GM12864 (cell line): ENCODE measurements at regions not wholly inside any gene's neighbourhood (a gene's known extent, or its start where the extent isn't known, plus 50 kb on each side); places are given as distances from the start of the nearest gene placed in this dataset.

Experiments used
- DNase-seq: peaks from one replicate; pipeline ENCODE4 v3.0.0-alpha.2; 2011; ENCODE audit warnings: low read depth
- H3K4me3 ChIP-seq: 2 replicates; pipeline ENCODE4 v1.5.1; 2011; ENCODE audit warnings: mild to moderate bottlenecking, low read depth, low read length, control low read depth
- TF ChIP-seq, protein P1 (sequence below): IDR thresholded peaks from 2 replicates; pipeline ENCODE4 v1.5.1; 2011; ENCODE audit warnings: low read depth, mild to moderate bottlenecking, moderate library complexity, low read length, control low read depth, inconsistent platforms; ENCODE audit errors: missing control alignments

GRCh38 chr18:26794230-26795101, 71.0 kb downstream of the AQP4 start:
- no peak overlapping the region for H3K4me3 ChIP-seq
- DNase-seq = no peak
- TF ChIP-seq, protein P1, sequence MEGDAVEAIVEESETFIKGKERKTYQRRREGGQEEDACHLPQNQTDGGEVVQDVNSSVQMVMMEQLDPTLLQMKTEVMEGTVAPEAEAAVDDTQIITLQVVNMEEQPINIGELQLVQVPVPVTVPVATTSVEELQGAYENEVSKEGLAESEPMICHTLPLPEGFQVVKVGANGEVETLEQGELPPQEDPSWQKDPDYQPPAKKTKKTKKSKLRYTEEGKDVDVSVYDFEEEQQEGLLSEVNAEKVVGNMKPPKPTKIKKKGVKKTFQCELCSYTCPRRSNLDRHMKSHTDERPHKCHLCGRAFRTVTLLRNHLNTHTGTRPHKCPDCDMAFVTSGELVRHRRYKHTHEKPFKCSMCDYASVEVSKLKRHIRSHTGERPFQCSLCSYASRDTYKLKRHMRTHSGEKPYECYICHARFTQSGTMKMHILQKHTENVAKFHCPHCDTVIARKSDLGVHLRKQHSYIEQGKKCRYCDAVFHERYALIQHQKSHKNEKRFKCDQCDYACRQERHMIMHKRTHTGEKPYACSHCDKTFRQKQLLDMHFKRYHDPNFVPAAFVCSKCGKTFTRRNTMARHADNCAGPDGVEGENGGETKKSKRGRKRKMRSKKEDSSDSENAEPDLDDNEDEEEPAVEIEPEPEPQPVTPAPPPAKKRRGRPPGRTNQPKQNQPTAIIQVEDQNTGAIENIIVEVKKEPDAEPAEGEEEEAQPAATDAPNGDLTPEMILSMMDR = no peak

DNA sequence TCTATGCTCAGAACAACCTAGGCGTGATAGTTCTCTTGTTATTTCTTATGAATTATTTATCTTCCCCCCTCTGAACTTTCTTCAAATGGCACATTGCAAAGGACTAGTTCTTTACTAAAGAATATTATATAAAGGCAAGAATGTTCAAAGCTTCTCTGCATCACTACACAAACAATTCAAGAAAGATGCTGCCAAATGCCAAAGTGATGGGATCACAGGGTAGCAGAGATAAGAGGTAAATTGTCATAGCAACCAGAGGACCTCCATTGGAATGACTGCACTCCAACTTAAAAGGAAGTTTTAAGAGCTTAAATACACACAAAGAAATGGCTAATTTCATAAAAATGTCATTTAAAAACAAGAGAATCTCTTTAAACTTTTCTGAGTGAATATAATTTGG, 72.8 kb downstream of the AQP4 start:
- no peak overlapping the region for H3K4me3 ChIP-seq
- DNase-seq = no peak
- TF ChIP-seq, protein P1 = no peak

DNA sequence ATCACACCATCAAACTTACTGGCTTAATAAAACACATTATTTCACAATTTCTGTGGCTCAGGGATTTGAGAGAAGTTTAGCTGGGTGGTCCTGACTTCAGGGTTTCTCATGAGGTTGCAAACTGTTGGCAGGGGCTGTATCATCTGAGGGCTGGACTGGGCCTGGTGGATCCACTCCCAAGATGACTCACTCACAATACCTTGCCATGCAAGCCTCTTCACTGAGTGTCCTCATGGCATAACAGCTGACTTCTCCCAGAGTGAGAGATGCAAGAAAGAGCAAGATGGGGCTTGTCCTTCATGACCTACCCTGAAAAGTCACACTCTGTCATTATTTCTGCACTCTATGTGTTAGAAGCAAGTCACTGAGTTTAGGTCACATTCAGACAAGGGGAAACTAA, 73.8 kb downstream of the AQP4 start:
- DNase-seq = no peak
- TF ChIP-seq, protein P1 = no peak
- H3K4me3 ChIP-seq = no peak overlapping the region

GRCh38 chr18:26784599-26784998, 80.9 kb downstream of the AQP4 start:
- no peak overlapping the region for H3K4me3 ChIP-seq
- DNase-seq = no peak
- TF ChIP-seq, protein P1 = no peak

- TF ChIP-seq, protein P1 = no peak
- H3K4me3 ChIP-seq = no peak overlapping the region
- DNase-seq = no peak
These were observed 82.3 kb downstream of the AQP4 start for GRCh38 chr18:26783170-26783569.

DNA sequence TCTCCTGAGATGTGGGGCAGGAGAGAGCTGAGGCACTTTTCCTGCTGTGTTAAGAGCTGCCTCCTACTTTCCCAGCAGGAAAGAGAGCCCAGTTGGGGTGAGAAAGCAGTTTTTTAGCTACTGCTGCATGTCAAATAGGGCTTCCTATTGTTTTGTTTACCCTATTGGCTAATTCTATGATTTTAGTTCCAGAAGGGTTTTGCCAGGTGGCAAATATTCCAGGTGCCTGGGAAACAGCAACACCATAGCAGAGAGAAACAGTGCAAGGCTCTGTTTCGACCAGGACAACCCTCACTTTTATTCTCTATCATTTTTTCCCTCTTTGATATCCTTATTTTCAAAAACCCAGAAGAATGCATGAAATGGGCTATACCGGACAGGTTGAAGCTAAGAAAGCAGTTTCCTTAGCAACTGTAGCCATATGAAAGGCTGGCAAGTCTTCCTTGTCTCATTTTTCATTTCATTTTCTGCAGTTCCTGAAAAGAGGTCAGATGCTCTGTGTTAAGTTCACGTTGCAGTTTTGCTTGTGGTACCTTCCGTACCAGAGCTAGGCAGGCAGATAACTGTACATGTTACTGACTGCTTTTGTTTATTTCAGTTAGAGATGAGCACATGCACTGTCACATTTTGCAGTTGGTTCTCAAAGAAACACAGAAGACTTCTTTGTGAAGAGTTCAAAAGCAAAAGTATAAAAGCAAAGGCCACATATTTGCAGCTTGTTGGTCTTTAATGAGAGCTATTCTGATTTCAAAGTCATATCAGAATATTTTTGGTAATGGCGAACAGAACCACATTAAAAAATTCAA, 84.8 kb downstream of the AQP4 start:
- TF ChIP-seq, protein P1 = no peak
- H3K4me3 ChIP-seq = no peak overlapping the region
- DNase-seq = no peak
